Dedifferentiated amniotic fluid mesenchymal stem cell (primary cell): ENCODE measurements at regions not wholly inside any gene's neighbourhood (a gene's known extent, or its start where the extent isn't known, plus 50 kb on each side); places are given as distances from the start of the nearest gene placed in this dataset.
"Not testable (repeated sequence)": the region's sequence is repeated elsewhere in the genome, so short reads cannot be mapped to it uniquely, and the experiment has no call there.

Experiments
- DNase-seq: peaks from one replicate; pipeline ENCODE4 v3.0.0-alpha.2; 2016; ENCODE audit errors: extremely low spot score

DNA sequence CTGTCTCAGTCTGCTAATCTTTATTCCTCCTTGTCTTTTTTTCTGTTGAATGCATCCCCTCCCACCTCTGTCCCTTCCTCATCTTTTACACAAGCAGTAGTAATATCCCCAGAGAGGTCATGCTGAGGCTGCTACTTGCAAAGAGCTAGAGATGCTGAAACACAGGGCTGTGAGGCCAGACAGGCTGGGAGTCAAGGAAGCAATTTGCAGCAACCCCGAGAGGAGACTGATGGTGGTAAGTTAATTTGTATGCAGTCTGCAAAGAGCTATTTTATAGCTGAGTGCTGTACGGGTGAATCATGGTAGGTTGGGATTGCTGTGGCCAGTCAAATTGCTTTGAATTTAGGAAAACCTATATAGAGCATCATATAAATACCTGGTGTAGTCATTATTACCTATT is 90.2 kb upstream of the SLC24A2 start:
- DNase-seq: no peak

DNA sequence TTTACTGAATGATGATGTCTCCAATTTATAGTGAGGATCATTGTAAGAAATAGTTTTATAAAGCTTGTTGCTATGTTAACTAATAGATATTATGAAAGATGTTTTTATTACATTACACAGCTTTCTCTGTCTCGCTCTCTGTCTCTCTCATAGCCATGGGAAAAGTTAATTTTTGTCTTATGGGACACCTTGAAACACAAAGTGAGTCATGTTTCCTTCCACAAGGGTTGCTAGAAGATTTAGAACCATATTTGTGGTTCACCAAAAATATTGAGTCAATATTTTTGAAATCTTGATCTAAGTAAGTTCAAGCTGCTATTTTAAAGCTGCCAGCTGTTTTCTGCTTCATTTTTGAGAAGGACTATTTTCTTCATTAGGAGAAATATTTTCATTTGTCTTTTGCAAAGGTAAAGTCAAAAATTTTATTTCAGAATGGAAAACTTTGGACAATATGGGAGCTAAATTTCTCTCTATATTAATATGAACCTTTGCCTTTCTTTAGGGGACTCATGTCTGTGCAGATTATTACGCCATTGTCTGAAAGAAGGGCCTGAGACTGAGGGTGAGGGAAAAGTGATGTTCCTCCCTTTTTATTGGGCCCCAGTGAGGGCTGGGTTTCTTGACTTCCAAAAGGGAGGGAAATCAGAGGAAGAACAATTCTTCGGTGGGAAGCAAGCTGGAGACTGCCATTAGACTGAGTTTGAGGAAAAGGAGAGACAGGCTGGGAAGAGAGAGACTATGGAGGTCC is 87.9 kb upstream of the SLC24A2 start:
- peak; percentile 17 for DNase-seq

DNA sequence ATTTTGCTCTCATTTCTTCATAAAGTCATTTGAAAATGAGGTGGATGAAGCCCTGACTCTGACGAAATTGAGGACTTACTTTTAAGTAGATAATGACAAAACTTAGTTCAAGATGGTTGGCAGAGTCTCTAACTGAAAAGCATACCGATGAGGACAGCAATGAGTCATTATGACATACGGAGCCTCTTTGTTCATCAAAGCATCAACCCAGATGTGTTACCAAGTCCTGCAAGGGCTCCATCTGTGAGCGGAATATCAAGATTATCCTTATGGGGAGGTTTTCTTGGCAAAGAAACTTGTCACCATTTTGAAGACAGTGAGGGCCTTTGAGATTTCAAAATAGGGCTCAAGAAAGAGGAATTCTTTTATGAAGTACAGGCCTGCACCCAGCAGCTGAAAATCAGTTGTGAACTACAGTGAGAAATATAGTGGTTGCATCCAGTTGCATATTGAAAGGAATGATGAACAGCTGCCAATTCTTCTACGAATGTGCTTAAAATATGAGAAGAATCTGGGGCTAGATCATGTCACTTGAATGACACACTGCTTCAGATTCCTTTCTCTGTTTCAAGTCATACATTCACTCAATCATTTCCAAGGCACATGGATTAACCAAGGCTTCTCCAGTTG is 86.6 kb upstream of the SLC24A2 start:
- DNase-seq: peak; percentile 54

GRCh38 chr9:19873188-19873587 is 84.4 kb upstream of the SLC24A2 start:
- DNase-seq: not testable (repeated sequence)

DNA sequence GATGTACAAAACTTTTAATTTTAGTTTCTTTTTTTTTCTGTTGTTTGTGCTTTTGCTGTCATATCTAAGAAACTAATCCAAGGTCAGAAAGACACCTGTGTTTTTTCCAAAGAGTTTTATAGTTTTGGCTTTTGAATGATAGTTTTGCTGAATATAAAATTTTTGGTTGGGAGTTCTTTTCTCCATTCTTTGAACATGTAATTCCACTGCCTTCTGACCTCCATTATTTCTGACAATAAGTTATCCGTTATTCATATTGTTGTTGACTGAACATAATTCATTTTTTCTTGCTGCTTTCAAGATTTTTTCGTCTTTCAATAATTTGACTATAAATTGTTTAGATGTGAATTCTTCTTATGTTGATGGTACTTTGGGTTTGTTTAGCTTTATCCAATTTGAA is 82.2 kb upstream of the SLC24A2 start:
- DNase-seq: no peak

GRCh38 chr9:19840953-19841352 is 52.1 kb upstream of the SLC24A2 start:
- DNase-seq: no peak
